ENCODE measurements at regions not wholly inside any gene's neighbourhood (a gene's known extent, or its start where the extent isn't known, plus 50 kb on each side); places are given as distances from the start of the nearest gene placed in this dataset.
A peak's percentile ranks its signal among the peaks of the same experiment; 100 is the strongest.

GRCh38 chr5:135249658-135250057, 149.4 kb downstream of the MACROH2A1 start:
- no peak for DNase-seq (ENCODE audit: low read depth in 4 of 4, low spot score in 2 of 4)

GRCh38 chr5:135248801-135249231, 150.2 kb downstream of the MACROH2A1 start:
- DNase-seq (ENCODE audit: low read depth in 4 of 4, low spot score in 2 of 4), result no peak

GRCh38 chr5:135246923-135247795, 151.9 kb downstream of the MACROH2A1 start:
- DNase-seq (ENCODE audit: low read depth in 4 of 4, low spot score in 2 of 4), result no peak

GRCh38 chr5:135246605-135246922, 152.5 kb downstream of the MACROH2A1 start:
- DNase-seq (ENCODE audit: low read depth in 4 of 4, low spot score in 2 of 4), result no peak

- DNase-seq (ENCODE audit: low read depth in 4 of 4, low spot score in 2 of 4), result no peak
Measured at GRCh38 chr5:135245521-135246499, 153.2 kb downstream of the MACROH2A1 start.

GRCh38 chr5:135244620-135245021, 154.4 kb downstream of the MACROH2A1 start:
- no peak for DNase-seq (ENCODE audit: low read depth in 4 of 4, low spot score in 2 of 4)

- no peak for DNase-seq (ENCODE audit: low read depth in 4 of 4, low spot score in 2 of 4)
Measured at GRCh38 chr5:135243556-135244285, 155.3 kb downstream of the MACROH2A1 start.

GRCh38 chr5:135242866-135243555, 156.0 kb downstream of the MACROH2A1 start:
- no peak for DNase-seq (ENCODE audit: low read depth in 4 of 4, low spot score in 2 of 4)

GRCh38 chr5:135242021-135242865, 156.8 kb downstream of the MACROH2A1 start:
- no peak for DNase-seq (ENCODE audit: low read depth in 4 of 4, low spot score in 2 of 4)

- no peak for DNase-seq (ENCODE audit: low read depth in 4 of 4, low spot score in 2 of 4)
Measured at GRCh38 chr5:135241536-135241935, 157.5 kb downstream of the MACROH2A1 start.

- DNase-seq (ENCODE audit: low read depth in 4 of 4, low spot score in 2 of 4), result no peak
Measured at GRCh38 chr5:135240781-135241360, 158.2 kb downstream of the MACROH2A1 start.

GRCh38 chr5:135240283-135240633, 158.8 kb downstream of the MACROH2A1 start:
- no peak for DNase-seq (ENCODE audit: low read depth in 4 of 4, low spot score in 2 of 4)

GRCh38 chr5:135239453-135240282, 159.4 kb downstream of the MACROH2A1 start:
- DNase-seq (ENCODE audit: low read depth in 4 of 4, low spot score in 2 of 4), result peak in 1 of 4 donors; percentile 41

- DNase-seq (ENCODE audit: low read depth in 4 of 4, low spot score in 2 of 4), result no peak
Measured at GRCh38 chr5:135238622-135239452, 160.2 kb downstream of the MACROH2A1 start.

GRCh38 chr5:135237748-135238103, 161.3 kb downstream of the MACROH2A1 start:
- DNase-seq (ENCODE audit: low read depth in 4 of 4, low spot score in 2 of 4), result no peak

- DNase-seq (ENCODE audit: low read depth in 4 of 4, low spot score in 2 of 4), result no peak
Measured at GRCh38 chr5:135236908-135237747, 161.9 kb downstream of the MACROH2A1 start.

Measured in left renal cortex interstitium (tissue), 4 donors.